ENCODE measurements at regions not wholly inside any gene's neighbourhood (a gene's known extent, or its start where the extent isn't known, plus 50 kb on each side); places are given as distances from the start of the nearest gene placed in this dataset.

DNA sequence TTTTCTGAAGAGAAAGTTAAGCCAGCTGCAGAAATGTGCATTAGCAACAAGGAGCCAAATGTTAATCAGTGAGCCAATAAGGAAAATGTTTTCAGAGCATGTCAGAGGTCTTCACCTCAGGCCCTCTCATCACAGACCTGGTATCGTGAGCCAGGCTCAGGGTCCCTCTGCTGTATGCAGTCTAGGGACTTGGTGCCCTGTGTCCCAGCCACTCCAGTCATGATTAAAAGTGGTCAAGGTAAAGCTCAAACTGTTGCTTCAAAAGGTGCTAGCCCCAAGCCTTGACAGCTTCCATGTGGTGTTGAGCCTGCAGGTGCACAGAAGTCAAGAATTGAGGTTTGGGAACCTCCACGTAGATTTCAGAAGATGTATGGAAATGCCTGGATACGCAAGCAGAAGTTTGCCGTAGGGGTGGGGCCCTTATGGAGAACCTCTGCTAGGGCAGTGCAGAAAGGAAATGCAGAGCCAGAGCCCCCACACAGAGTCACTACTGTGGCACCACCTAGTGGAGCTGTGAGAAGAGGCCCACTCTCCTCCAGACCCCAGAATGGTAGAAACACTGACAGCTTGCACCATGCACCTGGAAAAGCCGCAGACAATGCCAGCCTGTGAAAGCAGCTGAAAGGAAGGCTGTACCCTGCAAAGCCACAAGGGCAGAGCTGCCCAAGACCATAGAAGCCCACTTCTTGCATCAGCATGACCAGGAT lies 1128.7 kb downstream of the AMY1C start:
- intact Hi-C loops (cut with micrococcal nuclease; ENCODE audit: unreplicated experiment) (loop anchor here (5.0 kb wide), 1 partner anchor 259 kb away; no protein-coding TSS in a partner anchor), in situ Hi-C loops (cut with HindIII; ENCODE audit: extremely low pct_ligation_motif_present, low pct_unique_long_range_greater_than_20kb) (no loop called here)
- FAIRE-seq (no peak), DNase-seq (ENCODE audit: low spot score) (peak; percentile 3), ATAC-seq (peak; percentile 75)
- no peaks in the 10 kb centered on the region for H3K9me3 ChIP-seq (ENCODE audit: low read length)
- ChIA-PET CTCF (ENCODE audit: low intra/inter-chr PET ratio, low total read pairs) (no interaction called here), POLR2A (no interaction called here)
- no peak overlapping the region for H3K4me3 ChIP-seq (replicated peaks in 1 of 3; ENCODE audit: insufficient read depth in 1 of 3, low read depth in 2 of 3, low read length in 3 of 3)
- no peaks in the 10 kb centered on the region for H3K79me2 ChIP-seq (ENCODE audit: insufficient read depth, low read length)
- WGBS (ENCODE audit: low lambda C conversion rate): 26% methylated on average over 2 of the region's 5 CpGs
- no peaks in the 10 kb centered on the region for H3K27me3 ChIP-seq (ENCODE audit: control insufficient read depth in 1 of 2, insufficient read depth in 2 of 2, low read length in 2 of 2)
- H2AFZ ChIP-seq (ENCODE audit: low read length): no peak overlapping the region
- no peaks in the 10 kb centered on the region for H3K4me1 ChIP-seq (ENCODE audit: insufficient read depth, low read length)
- no peak for TF ChIP-seq HHEX (CRISPR knock-in tag; IDR thresholded peaks at IDR 0.05)
- TF ChIP-seq STAG1 (CRISPR knock-in tag; IDR thresholded peaks at IDR 0.05): peak; percentile 35; the same call in 1 of the 2 replicates
- TF ChIP-seq, protein P1, sequence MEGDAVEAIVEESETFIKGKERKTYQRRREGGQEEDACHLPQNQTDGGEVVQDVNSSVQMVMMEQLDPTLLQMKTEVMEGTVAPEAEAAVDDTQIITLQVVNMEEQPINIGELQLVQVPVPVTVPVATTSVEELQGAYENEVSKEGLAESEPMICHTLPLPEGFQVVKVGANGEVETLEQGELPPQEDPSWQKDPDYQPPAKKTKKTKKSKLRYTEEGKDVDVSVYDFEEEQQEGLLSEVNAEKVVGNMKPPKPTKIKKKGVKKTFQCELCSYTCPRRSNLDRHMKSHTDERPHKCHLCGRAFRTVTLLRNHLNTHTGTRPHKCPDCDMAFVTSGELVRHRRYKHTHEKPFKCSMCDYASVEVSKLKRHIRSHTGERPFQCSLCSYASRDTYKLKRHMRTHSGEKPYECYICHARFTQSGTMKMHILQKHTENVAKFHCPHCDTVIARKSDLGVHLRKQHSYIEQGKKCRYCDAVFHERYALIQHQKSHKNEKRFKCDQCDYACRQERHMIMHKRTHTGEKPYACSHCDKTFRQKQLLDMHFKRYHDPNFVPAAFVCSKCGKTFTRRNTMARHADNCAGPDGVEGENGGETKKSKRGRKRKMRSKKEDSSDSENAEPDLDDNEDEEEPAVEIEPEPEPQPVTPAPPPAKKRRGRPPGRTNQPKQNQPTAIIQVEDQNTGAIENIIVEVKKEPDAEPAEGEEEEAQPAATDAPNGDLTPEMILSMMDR (CRISPR knock-in tag; IDR thresholded peaks at IDR 0.05): peak; percentile 51
- TF ChIP-seq ZBTB7B (CRISPR knock-in tag; IDR thresholded peaks at IDR 0.05): no peak
- TF ChIP-seq, protein P2, sequence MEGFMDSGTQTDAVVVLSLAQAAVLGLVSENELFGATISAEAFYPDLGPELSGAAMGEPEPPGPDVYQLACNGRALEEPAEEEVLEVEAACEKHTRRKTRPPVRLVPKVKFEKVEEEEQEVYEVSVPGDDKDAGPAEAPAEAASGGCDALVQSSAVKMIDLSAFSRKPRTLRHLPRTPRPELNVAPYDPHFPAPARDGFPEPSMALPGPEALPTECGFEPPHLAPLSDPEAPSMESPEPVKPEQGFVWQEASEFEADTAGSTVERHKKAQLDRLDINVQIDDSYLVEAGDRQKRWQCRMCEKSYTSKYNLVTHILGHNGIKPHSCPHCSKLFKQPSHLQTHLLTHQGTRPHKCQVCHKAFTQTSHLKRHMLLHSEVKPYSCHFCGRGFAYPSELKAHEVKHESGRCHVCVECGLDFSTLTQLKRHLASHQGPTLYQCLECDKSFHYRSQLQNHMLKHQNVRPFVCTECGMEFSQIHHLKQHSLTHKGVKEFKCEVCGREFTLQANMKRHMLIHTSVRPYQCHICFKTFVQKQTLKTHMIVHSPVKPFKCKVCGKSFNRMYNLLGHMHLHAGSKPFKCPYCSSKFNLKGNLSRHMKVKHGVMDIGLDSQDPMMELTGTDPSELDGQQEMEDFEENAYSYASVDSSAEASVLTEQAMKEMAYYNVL (CRISPR knock-in tag; IDR thresholded peaks at IDR 0.05; ENCODE audit: borderline replicate concordance): no peak
- no peak overlapping the region for H3K4me2 ChIP-seq (ENCODE audit: low read depth, low read length)
- BruUV-seq (replicated peaks): no TSS peak
- H4K20me1 ChIP-seq (ENCODE audit: insufficient read depth, low read length): no peaks in the 10 kb centered on the region
- no peak overlapping the region for H3K27ac ChIP-seq (ENCODE audit: extremely low read length, insufficient read depth, low read length)
- no peaks in the 10 kb centered on the region for H3K36me3 ChIP-seq (replicated peaks in 1 of 2; ENCODE audit: control insufficient read depth in 1 of 2, insufficient read depth in 2 of 2, low read length in 2 of 2)
- H3K9ac ChIP-seq (ENCODE audit: insufficient read depth, low read depth, low read length): no peak overlapping the region
